ENCODE measurements at regions not wholly inside any gene's neighbourhood (a gene's known extent, or its start where the extent isn't known, plus 50 kb on each side); places are given as distances from the start of the nearest gene placed in this dataset.
"Not testable (repeated sequence)": the region's sequence is repeated elsewhere in the genome, so short reads cannot be mapped to it uniquely, and the experiment has no call there.

GRCh38 chr13:70613295-70613694 is 505.0 kb upstream of the KLHL1 start:
- DNase-seq: no peak

GRCh38 chr13:70612881-70613280 is 504.6 kb upstream of the KLHL1 start:
- no peak for DNase-seq

- no peak for DNase-seq
Observed at GRCh38 chr13:70604448-70604847, 496.2 kb upstream of the KLHL1 start.

GRCh38 chr13:70593716-70594115 is 485.5 kb upstream of the KLHL1 start:
- DNase-seq: no peak

GRCh38 chr13:70585109-70585508 is 476.9 kb upstream of the KLHL1 start:
- DNase-seq: no peak

- no peak for DNase-seq
Observed at GRCh38 chr13:70580825-70581224, 472.6 kb upstream of the KLHL1 start.

- no peak for DNase-seq
Observed at GRCh38 chr13:70579941-70580340, 471.7 kb upstream of the KLHL1 start.

GRCh38 chr13:70571221-70571620 is 463.0 kb upstream of the KLHL1 start:
- DNase-seq: no peak

GRCh38 chr13:70568571-70568970 is 460.3 kb upstream of the KLHL1 start:
- DNase-seq: no peak

GRCh38 chr13:70544706-70545105 is 436.5 kb upstream of the KLHL1 start:
- no peak for DNase-seq

- no peak for DNase-seq
Observed at GRCh38 chr13:70541451-70541850, 433.2 kb upstream of the KLHL1 start.

GRCh38 chr13:70534466-70534865 is 426.2 kb upstream of the KLHL1 start:
- no peak for DNase-seq

- DNase-seq: no peak
Observed at GRCh38 chr13:70529652-70530051, 421.4 kb upstream of the KLHL1 start.

GRCh38 chr13:70527599-70527998 is 419.3 kb upstream of the KLHL1 start:
- no peak for DNase-seq

GRCh38 chr13:70523622-70524021 is 415.4 kb upstream of the KLHL1 start:
- no peak for DNase-seq

- DNase-seq: no peak
Observed at GRCh38 chr13:70520275-70521036, 412.2 kb upstream of the KLHL1 start.

GRCh38 chr13:70518081-70518480 is 409.8 kb upstream of the KLHL1 start:
- no peak for DNase-seq

- DNase-seq: no peak
Observed at GRCh38 chr13:70516226-70516625, 408.0 kb upstream of the KLHL1 start.

GRCh38 chr13:70511861-70512417 is 403.7 kb upstream of the KLHL1 start:
- DNase-seq: not testable (repeated sequence)

- DNase-seq: no peak
Observed at GRCh38 chr13:70505809-70506208, 397.6 kb upstream of the KLHL1 start.

- DNase-seq: no peak
Observed at GRCh38 chr13:70502944-70503343, 394.7 kb upstream of the KLHL1 start.

- no peak for DNase-seq
Observed at GRCh38 chr13:70490320-70490935, 382.2 kb upstream of the KLHL1 start.

- DNase-seq: no peak
Observed at GRCh38 chr13:70484931-70485330, 376.7 kb upstream of the KLHL1 start.

GRCh38 chr13:70483599-70484276 is 375.5 kb upstream of the KLHL1 start:
- no peak for DNase-seq
